Nephron progenitor cell (in vitro differentiated cells): ENCODE measurements at regions not wholly inside any gene's neighbourhood (a gene's known extent, or its start where the extent isn't known, plus 50 kb on each side); places are given as distances from the start of the nearest gene placed in this dataset.
"Not testable (repeated sequence)": the region's sequence is repeated elsewhere in the genome, so short reads cannot be mapped to it uniquely, and the experiment has no call there.

Experiments used
- DNase-seq: peaks from one replicate; pipeline ENCODE4 v3.0.0; 2021
- H3K27ac Mint-ChIP-seq: 2 replicates; pipeline ENCODE4 v1.8.0; 2021; ENCODE audit warnings: mild to moderate bottlenecking, moderate library complexity, mixed read lengths
- H3K27me3 Mint-ChIP-seq: 2 replicates; pipeline ENCODE4 v1.8.0; 2021; ENCODE audit warnings: mild to moderate bottlenecking, low read depth, mixed read lengths; ENCODE audit not compliant: poor library complexity
- H3K36me3 Mint-ChIP-seq: 2 replicates; pipeline ENCODE4 v1.8.0; 2021; ENCODE audit warnings: low read depth, mixed read lengths
- H3K4me1 Mint-ChIP-seq: 2 replicates; pipeline ENCODE4 v1.8.0; 2021; ENCODE audit warnings: mixed read lengths
- H3K4me3 Mint-ChIP-seq: 2 replicates; pipeline ENCODE4 v1.8.0; 2021; ENCODE audit warnings: mild to moderate bottlenecking, moderate library complexity, mixed read lengths
- H3K9me3 Mint-ChIP-seq: 2 replicates; pipeline ENCODE4 v1.8.0; 2021; ENCODE audit warnings: mild to moderate bottlenecking, moderate library complexity, mixed read lengths
- CTCF ChIP-seq: fragments of 200-600 bp; sonication (generic); IDR thresholded peaks from 2 replicates; pipeline ENCODE4 v1.5.0; 2021; ENCODE audit warnings: antibody characterized with exemption

GRCh38 chr3:153221748-153222162, 59.7 kb downstream of the RAP2B start:
- Mint-ChIP-seq H3K27ac (no peak overlapping the region), H3K4me1 (peaks cover 13% of the 10 kb centered on the region), H3K9me3 (no peaks in the 10 kb centered on the region), H3K36me3 (no peaks in the 10 kb centered on the region), H3K4me3 (no peak overlapping the region), H3K27me3 (peaks cover 4% of the 10 kb centered on the region)
- no peak for TF ChIP-seq CTCF
- DNase-seq = no peak

- not testable (repeated sequence) for H3K27me3 Mint-ChIP-seq, DNase-seq, H3K9me3 Mint-ChIP-seq, H3K36me3 Mint-ChIP-seq, H3K27ac Mint-ChIP-seq, H3K4me3 Mint-ChIP-seq
- peaks cover 24% of the 10 kb centered on the region for H3K4me1 Mint-ChIP-seq
Observed at GRCh38 chr3:153226877-153227276, 64.9 kb downstream of the RAP2B start.

GRCh38 chr3:153230427-153230826, 68.4 kb downstream of the RAP2B start:
- Mint-ChIP-seq H3K4me3 (peak overlapping the region; percentile 18), H3K4me1 (peaks cover 26% of the 10 kb centered on the region), H3K27ac (peak overlapping the region; percentile 78)
- not testable (repeated sequence) for H3K9me3 Mint-ChIP-seq, H3K36me3 Mint-ChIP-seq, H3K27me3 Mint-ChIP-seq, DNase-seq

- H3K27me3 Mint-ChIP-seq, DNase-seq, H3K9me3 Mint-ChIP-seq, H3K36me3 Mint-ChIP-seq, H3K4me3 Mint-ChIP-seq: not testable (repeated sequence)
- peaks cover 26% of the 10 kb centered on the region for H3K4me1 Mint-ChIP-seq
- H3K27ac Mint-ChIP-seq = peak overlapping the region; percentile 26
Observed at GRCh38 chr3:153231245-153231644, 69.2 kb downstream of the RAP2B start.

- H3K9me3 Mint-ChIP-seq, H3K27ac Mint-ChIP-seq, H3K36me3 Mint-ChIP-seq, H3K4me3 Mint-ChIP-seq, H3K27me3 Mint-ChIP-seq, DNase-seq: not testable (repeated sequence)
- H3K4me1 Mint-ChIP-seq = peaks cover 26% of the 10 kb centered on the region
Observed at GRCh38 chr3:153232050-153232752, 70.2 kb downstream of the RAP2B start.

GRCh38 chr3:153232851-153233271, 70.8 kb downstream of the RAP2B start:
- H3K4me1 Mint-ChIP-seq = peaks cover 26% of the 10 kb centered on the region
- DNase-seq = no peak
- no peak overlapping the region for H3K4me3 Mint-ChIP-seq
- no peak overlapping the region for H3K27ac Mint-ChIP-seq
- TF ChIP-seq CTCF = no peak
- H3K27me3 Mint-ChIP-seq = peaks cover 4% of the 10 kb centered on the region
- no peaks in the 10 kb centered on the region for H3K9me3 Mint-ChIP-seq
- no peaks in the 10 kb centered on the region for H3K36me3 Mint-ChIP-seq

GRCh38 chr3:153233986-153234385, 72.0 kb downstream of the RAP2B start:
- no peak for DNase-seq
- H3K36me3 Mint-ChIP-seq = no peaks in the 10 kb centered on the region
- peaks cover 4% of the 10 kb centered on the region for H3K27me3 Mint-ChIP-seq
- H3K27ac Mint-ChIP-seq = no peak overlapping the region
- no peaks in the 10 kb centered on the region for H3K9me3 Mint-ChIP-seq
- peaks cover 26% of the 10 kb centered on the region for H3K4me1 Mint-ChIP-seq
- TF ChIP-seq CTCF = no peak
- no peak overlapping the region for H3K4me3 Mint-ChIP-seq

- no peak for DNase-seq
- TF ChIP-seq CTCF = no peak
- Mint-ChIP-seq H3K27ac (no peak overlapping the region), H3K36me3 (peaks cover 5% of the 10 kb centered on the region), H3K4me1 (no peaks in the 10 kb centered on the region), H3K4me3 (no peak overlapping the region), H3K9me3 (peaks cover 15% of the 10 kb centered on the region), H3K27me3 (no peaks in the 10 kb centered on the region)
Observed at GRCh38 chr3:153242896-153243295, 80.9 kb downstream of the RAP2B start.
